Cardiac fibroblast (primary cell): ENCODE measurements at regions not wholly inside any gene's neighbourhood (a gene's known extent, or its start where the extent isn't known, plus 50 kb on each side); places are given as distances from the start of the nearest gene placed in this dataset.

Experiments used
- DNase-seq, 2 donors: peaks; one replicate each; pipeline versions ENCODE4 v3.0.0 to v3.0.0-alpha.2; 2010; ENCODE audit warnings: low read depth in 2 of 2
- H3K4me3 ChIP-seq, 2 donors: replicated peaks in 1 of 2; 1 replicate in 1 of 2; 2 replicates in 1 of 2; pipeline ENCODE4 v1.5.1; 2011; ENCODE audit warnings: low read depth in 2 of 2, low read length in 2 of 2, mild to moderate bottlenecking in 2 of 2, moderate library complexity in 1 of 2
- CTCF ChIP-seq: IDR thresholded peaks from one replicate; pipeline ENCODE4 v1.5.1; 2011; ENCODE audit warnings: low read depth, mild to moderate bottlenecking, low read length, inconsistent platforms

- TF ChIP-seq CTCF: no peak
- no peak overlapping the region for H3K4me3 ChIP-seq
- no peak for DNase-seq
Observed at GRCh38 chr3:117393119-117393518, 683.5 kb downstream of the TUSC7 start.

GRCh38 chr3:117398141-117398899 is 688.7 kb downstream of the TUSC7 start:
- no peak for TF ChIP-seq CTCF
- no peak overlapping the region for H3K4me3 ChIP-seq
- no peak for DNase-seq

GRCh38 chr3:117399311-117400078 is 689.9 kb downstream of the TUSC7 start:
- peak; percentile 5 to 30 for DNase-seq
- H3K4me3 ChIP-seq: no peak overlapping the region
- no peak for TF ChIP-seq CTCF

GRCh38 chr3:117400303-117400702 is 690.7 kb downstream of the TUSC7 start:
- no peak for DNase-seq
- no peak for TF ChIP-seq CTCF
- H3K4me3 ChIP-seq: no peak overlapping the region

GRCh38 chr3:117404141-117404540 is 694.6 kb downstream of the TUSC7 start:
- no peak for TF ChIP-seq CTCF
- DNase-seq: peak; percentile 1 to 7
- H3K4me3 ChIP-seq: no peak overlapping the region

- DNase-seq: no peak
- TF ChIP-seq CTCF: no peak
- H3K4me3 ChIP-seq: no peak overlapping the region
Observed at GRCh38 chr3:117404730-117405129, 695.2 kb downstream of the TUSC7 start.
